ENCODE measurements at regions not wholly inside any gene's neighbourhood (a gene's known extent, or its start where the extent isn't known, plus 50 kb on each side); places are given as distances from the start of the nearest gene placed in this dataset.

DNA sequence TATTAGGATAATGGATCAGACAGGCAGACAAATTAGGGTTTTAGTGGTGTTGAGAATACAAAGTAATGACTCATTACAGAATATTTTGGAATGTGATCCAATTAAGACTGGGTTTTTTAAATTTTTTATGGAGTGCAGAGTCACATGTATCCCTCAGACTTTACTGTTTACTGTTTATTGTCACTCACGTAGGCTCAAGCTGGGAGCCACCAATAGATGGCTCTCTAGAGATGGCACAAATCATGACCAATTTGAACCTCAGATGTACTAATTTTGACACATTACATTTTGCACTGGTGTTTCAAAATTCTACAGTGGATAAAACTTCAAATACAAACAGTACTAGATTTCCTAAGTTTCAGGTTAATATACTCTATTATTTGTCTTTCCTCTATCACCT, 53.6 kb upstream of the ANO3 start:
- TF ChIP-seq CTCF (conservative IDR thresholded peaks at IDR 0.05 in 1 of 2, IDR thresholded peaks at IDR 0.05 in 1 of 2; ENCODE audit: low read depth in 1 of 2, low read length in 2 of 2) = no peak
- no peak for TF ChIP-seq EZH2 (IDR thresholded peaks at IDR 0.05; ENCODE audit: low read length, missing control alignments)

Data from fibroblast of lung (primary cell).